ENCODE measurements at regions not wholly inside any gene's neighbourhood (a gene's known extent, or its start where the extent isn't known, plus 50 kb on each side); places are given as distances from the start of the nearest gene placed in this dataset.

GRCh38 chr18:39780774-39781173, 2174.3 kb upstream of the PIK3C3 start:
- no peak for DNase-seq (ENCODE audit: low read depth in 2 of 2)

DNA sequence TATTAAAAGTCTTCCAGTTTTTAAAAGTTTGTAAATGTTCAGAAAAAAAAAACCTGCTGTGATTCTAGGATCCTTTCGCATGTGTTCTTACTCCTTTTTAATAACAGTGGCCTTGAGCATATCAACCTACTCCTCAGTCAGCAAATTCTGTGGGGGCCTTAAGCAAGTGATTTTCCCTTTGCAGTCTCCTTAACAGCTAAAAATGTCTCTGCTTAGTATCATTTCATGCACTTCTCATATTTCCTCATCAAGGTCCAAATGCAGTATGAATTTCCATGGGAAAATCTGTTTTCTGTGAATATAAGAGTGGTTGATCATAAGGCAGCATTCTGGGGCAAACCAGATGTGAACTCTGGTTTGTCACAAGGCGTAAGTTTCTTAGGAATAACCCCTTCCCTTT, 2175.1 kb upstream of the PIK3C3 start:
- no peak for DNase-seq (ENCODE audit: low read depth in 2 of 2)

GRCh38 chr18:39776766-39777165, 2178.3 kb upstream of the PIK3C3 start:
- DNase-seq (ENCODE audit: low read depth in 2 of 2) = no peak

- peak in 1 of 2 donors; percentile 44 for DNase-seq (ENCODE audit: low read depth in 2 of 2)
Observed at GRCh38 chr18:39774957-39775598, 2180.0 kb upstream of the PIK3C3 start.

DNA sequence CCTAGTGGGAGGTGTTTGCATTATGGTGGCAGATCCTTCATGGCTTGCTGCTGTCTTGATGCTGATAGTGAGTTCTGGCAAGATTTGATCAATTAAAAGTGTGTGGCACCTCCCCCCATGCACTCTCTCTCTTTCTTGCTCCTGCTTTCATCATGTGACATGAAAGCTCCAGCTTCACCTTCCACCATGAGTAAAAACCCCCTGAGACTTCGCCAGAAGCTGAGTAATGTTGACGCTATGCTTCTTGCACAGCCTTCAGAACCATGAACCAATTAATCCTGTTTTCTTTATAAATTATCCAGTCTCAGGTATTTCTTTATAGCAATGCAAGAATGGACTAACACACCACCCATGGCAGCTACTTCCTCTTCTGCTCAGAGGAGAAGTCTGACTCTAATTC, 2181.4 kb upstream of the PIK3C3 start:
- no peak for DNase-seq (ENCODE audit: low read depth in 2 of 2)

- DNase-seq (ENCODE audit: low read depth in 2 of 2) = no peak
Observed at GRCh38 chr18:39772155-39772919, 2182.7 kb upstream of the PIK3C3 start.

- DNase-seq (ENCODE audit: low read depth in 2 of 2) = no peak
Observed at GRCh38 chr18:39770399-39770798, 2184.6 kb upstream of the PIK3C3 start.

GRCh38 chr18:39764873-39765272, 2190.2 kb upstream of the PIK3C3 start:
- DNase-seq (ENCODE audit: low read depth in 2 of 2) = no peak

DNA sequence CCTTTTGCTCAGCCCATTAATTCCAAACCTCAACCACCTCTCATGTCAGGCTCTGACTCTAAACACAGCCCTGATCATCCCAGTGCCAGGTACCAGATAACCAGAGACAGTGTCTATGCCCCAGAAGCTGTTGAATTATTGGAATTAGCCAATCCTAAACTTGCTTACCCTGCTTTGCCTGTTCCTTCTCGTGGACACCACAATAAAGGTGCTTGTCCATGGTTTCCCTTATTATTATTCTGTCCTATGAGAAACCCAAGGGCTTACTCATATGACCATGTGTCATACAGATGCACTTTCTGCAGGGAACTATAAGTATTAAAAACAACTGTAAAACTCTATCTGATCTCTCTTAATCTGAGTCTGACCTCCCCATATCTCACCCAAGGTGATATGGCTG, 2193.8 kb upstream of the PIK3C3 start:
- no peak for DNase-seq (ENCODE audit: low read depth in 2 of 2)

GRCh38 chr18:39759926-39760325, 2194.3 kb upstream of the CELF4 start:
- DNase-seq (ENCODE audit: low read depth in 2 of 2) = no peak

DNA sequence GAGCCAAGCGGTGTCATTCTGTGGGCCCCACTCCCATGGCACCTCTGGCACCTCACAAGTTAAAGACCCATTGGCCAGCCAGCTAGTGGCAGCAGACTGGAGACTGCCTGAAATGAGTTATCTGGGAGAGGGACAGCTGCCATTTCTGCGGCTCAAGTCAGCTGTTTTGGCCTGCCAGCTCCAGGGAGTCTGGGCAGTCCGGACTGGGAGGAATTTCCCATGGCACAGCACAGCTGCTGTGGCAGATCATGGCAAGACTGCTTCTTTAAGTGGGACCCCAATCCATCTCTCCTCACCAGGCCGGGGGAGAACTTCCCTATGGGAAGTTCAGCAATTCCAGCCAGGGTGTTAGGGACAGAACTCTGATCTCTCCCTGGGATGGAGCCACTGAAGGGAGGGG, 2187.6 kb upstream of the CELF4 start:
- no peak for DNase-seq (ENCODE audit: low read depth in 2 of 2)

GRCh38 chr18:39752351-39752750, 2186.8 kb upstream of the CELF4 start:
- DNase-seq (ENCODE audit: low read depth in 2 of 2) = no peak

DNA sequence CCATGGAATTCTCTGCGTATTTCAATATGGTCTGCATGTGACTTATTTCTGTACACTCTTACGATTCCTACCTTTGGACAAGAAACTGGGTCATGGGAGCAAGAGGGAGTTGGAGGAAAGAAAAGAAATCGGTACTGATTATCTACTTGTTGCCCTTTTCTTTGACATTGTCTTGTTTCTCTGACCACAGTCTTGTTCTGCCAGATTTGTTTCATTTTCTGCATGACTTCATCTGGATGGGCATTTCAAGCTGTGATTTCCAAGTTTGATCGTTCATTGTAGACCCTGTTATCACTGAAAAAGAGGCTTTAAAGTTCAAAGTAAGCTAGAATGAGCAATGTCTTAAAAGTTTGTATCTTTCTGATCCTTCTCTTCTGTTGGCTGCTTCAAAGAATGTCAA, 2186.3 kb upstream of the CELF4 start:
- DNase-seq (ENCODE audit: low read depth in 2 of 2) = no peak

GRCh38 chr18:39751161-39751560, 2185.6 kb upstream of the CELF4 start:
- no peak for DNase-seq (ENCODE audit: low read depth in 2 of 2)

DNA sequence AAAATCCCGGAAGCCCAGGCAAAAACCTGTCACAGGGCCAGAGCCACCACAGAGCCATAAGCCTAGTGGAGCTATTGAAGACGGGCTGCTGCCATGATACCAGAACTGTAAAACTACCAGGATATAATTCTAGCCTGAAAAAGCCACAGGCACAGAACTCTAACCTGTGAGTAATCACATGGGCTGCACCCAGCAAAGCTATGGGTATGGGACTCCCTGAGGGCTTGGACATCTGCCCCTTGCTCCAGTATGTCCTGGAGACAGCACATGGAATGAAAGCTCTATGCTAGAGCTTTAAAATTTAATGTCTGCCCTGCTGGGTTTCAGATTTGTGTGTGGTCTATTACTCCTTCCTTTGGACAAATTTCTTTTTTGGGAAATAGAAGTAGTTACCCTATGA, 2183.6 kb upstream of the CELF4 start:
- no peak for DNase-seq (ENCODE audit: low read depth in 2 of 2)

DNA sequence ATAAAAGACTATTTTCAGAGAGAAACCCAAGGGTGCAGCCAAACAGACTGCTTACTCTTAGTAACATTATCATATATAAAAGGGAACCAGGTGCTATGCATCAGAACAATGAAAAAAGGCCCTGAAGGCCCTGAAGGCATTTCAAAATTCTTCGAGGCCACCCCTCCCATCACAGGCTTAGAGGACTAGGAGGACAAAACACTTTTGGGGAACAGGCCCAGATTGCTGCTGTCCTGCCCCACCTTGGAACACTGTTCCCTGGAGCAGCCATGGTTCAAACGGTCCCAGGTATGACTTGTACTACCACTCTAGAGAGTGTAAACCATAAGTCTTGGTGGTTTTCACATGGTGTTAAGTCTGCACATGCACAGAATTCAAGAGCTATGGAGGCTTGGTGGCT, 2183.1 kb upstream of the CELF4 start:
- DNase-seq (ENCODE audit: low read depth in 2 of 2) = no peak

DNA sequence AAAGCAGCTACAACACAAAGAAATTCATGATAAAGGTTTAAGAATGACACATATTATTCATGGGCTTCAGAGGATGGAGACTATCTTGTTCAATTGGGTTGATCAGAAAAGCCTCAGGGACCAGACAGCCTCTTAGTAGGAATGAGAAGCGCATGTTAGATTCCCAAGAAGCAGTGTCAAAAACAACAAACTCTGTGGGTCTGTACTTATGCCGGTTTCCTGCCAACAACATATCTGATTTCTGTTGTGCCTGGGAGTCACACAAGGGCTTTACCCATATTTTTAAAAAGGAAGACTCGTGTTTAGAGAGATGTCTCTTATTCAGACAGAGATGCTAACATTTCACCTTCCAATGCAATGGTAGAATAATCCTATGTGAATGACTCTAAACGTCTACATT, 2180.6 kb upstream of the CELF4 start:
- no peak for DNase-seq (ENCODE audit: low read depth in 2 of 2)

DNA sequence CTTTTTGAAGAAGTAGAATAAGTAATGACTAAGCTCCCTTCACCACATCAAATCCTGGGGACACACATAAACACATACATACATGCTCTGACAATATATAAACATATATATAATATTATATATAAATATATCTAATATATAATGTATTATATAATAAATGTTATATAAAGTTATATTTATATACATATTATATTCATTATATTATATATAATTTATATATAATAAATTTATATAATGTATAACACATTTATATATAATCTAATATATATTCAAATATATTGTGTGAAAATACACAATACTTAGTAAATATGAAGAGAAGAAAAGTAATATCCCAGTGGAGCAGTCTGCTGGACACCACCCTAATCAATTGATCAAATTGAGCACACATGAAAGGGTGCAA, 2177.9 kb upstream of the CELF4 start:
- no peak for DNase-seq (ENCODE audit: low read depth in 2 of 2)

DNA sequence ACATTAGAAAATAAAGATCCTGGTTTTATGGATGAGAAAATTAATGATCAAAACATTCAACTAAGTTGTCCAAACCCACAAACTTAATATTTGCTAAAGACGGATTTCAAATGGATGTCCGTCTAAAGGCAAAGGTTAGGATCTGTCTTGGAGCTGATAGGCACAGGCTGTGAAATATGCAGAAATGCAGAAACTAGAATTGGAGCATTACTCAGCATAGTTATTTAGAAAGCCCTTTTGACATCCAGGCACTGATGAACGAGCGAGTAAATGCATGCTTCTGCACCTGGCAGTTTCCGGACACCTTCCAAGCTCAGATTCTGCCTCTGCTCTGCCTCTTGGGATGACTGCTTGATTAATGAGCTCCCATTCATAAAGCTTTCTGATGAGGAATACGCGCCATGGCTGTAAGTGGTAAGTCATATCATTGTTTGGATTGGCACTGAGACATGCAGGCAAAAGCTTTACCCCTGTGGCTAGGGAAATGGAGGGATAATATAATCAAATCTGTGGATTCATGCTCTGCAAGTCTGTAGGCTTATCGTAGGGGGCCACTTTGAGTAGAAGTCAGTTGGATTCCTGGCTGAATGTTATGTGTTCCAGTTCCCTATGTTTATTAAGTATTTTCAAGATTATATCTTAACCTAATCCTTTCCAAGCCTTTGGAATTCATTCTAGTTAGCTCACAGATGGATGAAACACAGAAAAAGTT, 2176.3 kb upstream of the CELF4 start:
- DNase-seq (ENCODE audit: low read depth in 2 of 2) = no peak

GRCh38 chr18:39737869-39738268, 2172.3 kb upstream of the CELF4 start:
- DNase-seq (ENCODE audit: low read depth in 2 of 2) = no peak

GRCh38 chr18:39732918-39733317, 2167.3 kb upstream of the CELF4 start:
- DNase-seq (ENCODE audit: low read depth in 2 of 2) = no peak

GRCh38 chr18:39730606-39731005, 2165.0 kb upstream of the CELF4 start:
- no peak for DNase-seq (ENCODE audit: low read depth in 2 of 2)

DNA sequence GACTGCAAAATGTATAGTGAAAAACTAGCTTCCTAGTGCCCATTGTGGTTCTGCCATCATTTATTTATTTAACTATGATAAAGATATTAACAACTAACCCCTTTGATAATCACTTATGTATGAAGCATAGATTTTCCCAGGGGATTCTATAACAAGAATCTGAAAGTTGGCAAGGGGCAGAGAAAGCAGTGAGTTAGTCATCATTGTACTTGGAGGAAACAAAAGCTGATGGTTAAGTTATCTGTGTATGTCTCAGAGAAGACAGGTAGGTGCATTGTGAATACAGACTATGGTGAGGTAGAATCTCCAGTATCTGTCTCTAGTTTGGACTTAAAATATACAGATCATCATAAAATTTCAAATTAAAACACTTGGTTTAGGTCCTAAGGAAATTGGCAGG, 2159.1 kb upstream of the CELF4 start:
- no peak for DNase-seq (ENCODE audit: low read depth in 2 of 2)
